Uterus (tissue), 2 donors: ENCODE measurements at regions not wholly inside any gene's neighbourhood (a gene's known extent, or its start where the extent isn't known, plus 50 kb on each side); places are given as distances from the start of the nearest gene placed in this dataset.

Experiments
- POLR2A ChIP-seq, 2 donors: fragments of 450-650 bp; IDR thresholded peaks; one replicate each; pipeline ENCODE4 v1.6.1; 2016; ENCODE audit warnings: antibody characterized with exemption in 2 of 2, mild to moderate bottlenecking in 1 of 2, moderate library complexity in 1 of 2
- TF ChIP-seq, protein P1 (sequence below), 4 experiments: fragments of 200-600 bp in 2 of 4; fragments of 450-650 bp in 2 of 4; sonication (generic) in 2 of 4; IDR thresholded peaks; one replicate each; pipeline ENCODE4 v1.5.1; 2016 to 2019; ENCODE audit warnings: antibody characterized with exemption in 4 of 4, mild to moderate bottlenecking in 2 of 4, moderate library complexity in 1 of 4

DNA sequence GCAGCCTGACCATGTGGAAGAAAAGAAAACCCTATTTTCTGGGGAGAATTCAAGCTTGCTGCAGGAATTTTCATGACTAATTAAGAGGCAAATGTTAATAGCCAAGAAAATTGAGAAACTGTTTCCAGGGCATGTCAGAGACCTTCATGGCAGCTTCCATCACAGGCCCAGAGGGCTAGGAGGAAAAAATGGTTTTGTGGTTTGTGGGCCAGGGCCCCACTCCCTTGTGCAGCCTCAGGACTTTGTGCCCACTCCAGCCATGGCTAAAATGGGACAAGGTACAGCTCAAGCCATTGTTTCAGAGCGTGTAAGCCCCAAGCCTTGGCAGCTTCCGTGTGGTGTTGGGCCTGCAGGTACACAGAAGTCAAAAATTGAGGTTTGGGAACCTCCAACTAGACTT, 282.9 kb downstream of the DCAF12L2 start:
- no peak for TF ChIP-seq POLR2A (IDR thresholded peaks at IDR 0.05)
- TF ChIP-seq, protein P1, sequence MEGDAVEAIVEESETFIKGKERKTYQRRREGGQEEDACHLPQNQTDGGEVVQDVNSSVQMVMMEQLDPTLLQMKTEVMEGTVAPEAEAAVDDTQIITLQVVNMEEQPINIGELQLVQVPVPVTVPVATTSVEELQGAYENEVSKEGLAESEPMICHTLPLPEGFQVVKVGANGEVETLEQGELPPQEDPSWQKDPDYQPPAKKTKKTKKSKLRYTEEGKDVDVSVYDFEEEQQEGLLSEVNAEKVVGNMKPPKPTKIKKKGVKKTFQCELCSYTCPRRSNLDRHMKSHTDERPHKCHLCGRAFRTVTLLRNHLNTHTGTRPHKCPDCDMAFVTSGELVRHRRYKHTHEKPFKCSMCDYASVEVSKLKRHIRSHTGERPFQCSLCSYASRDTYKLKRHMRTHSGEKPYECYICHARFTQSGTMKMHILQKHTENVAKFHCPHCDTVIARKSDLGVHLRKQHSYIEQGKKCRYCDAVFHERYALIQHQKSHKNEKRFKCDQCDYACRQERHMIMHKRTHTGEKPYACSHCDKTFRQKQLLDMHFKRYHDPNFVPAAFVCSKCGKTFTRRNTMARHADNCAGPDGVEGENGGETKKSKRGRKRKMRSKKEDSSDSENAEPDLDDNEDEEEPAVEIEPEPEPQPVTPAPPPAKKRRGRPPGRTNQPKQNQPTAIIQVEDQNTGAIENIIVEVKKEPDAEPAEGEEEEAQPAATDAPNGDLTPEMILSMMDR (IDR thresholded peaks at IDR 0.05) = no peak
